H9 (cell line): ENCODE measurements at regions not wholly inside any gene's neighbourhood (a gene's known extent, or its start where the extent isn't known, plus 50 kb on each side); places are given as distances from the start of the nearest gene placed in this dataset.

Experiments
- DNase-seq: peaks from one replicate; pipeline ENCODE4 v3.0.0-alpha.2; 2017
- H2AFZ ChIP-seq: one replicate; pipeline ENCODE4 v1.6.1; 2013; ENCODE audit warnings: mild to moderate bottlenecking, low read length, control low read depth, moderate library complexity
- H2AK5ac ChIP-seq: 2 replicates; pipeline ENCODE4 v1.6.1; 2013; ENCODE audit warnings: low read length, control low read depth, mixed read lengths; ENCODE audit not compliant: insufficient read length
- H2BK120ac ChIP-seq: one replicate; pipeline ENCODE4 v1.6.1; 2013; ENCODE audit warnings: low read depth, mild to moderate bottlenecking, low read length, control low read depth, inconsistent platforms; ENCODE audit not compliant: poor library complexity, severe bottlenecking
- H2BK12ac ChIP-seq: 2 replicates; pipeline ENCODE4 v1.6.1; 2013; ENCODE audit warnings: low read length, control low read depth, mixed read lengths, low read depth; ENCODE audit not compliant: insufficient read length
- H2BK15ac ChIP-seq: 2 replicates; pipeline ENCODE4 v1.6.1; 2013; ENCODE audit warnings: low read depth, low read length, control low read depth
- H2BK20ac ChIP-seq: one replicate; pipeline ENCODE4 v1.6.1; 2013; ENCODE audit warnings: low read depth, mild to moderate bottlenecking, low read length, control low read depth, inconsistent platforms; ENCODE audit not compliant: poor library complexity, severe bottlenecking
- H2BK5ac ChIP-seq: 2 replicates; pipeline ENCODE4 v1.6.1; 2013; ENCODE audit warnings: low read length, control low read depth, mixed read lengths; ENCODE audit not compliant: insufficient read length
- H3K14ac ChIP-seq: 2 replicates; pipeline ENCODE4 v1.6.1; 2013; ENCODE audit warnings: low read length, control low read depth; ENCODE audit not compliant: insufficient read depth
- H3K18ac ChIP-seq: 2 replicates; pipeline ENCODE4 v1.6.1; 2013; ENCODE audit warnings: low read depth, mild to moderate bottlenecking, mixed read lengths, low read length, control low read depth; ENCODE audit not compliant: insufficient read length
- H3K23ac ChIP-seq: 2 replicates; pipeline ENCODE4 v1.6.1; 2013; ENCODE audit warnings: low read length, control low read depth, mixed read lengths, low read depth; ENCODE audit not compliant: insufficient read length
- H3K23me2 ChIP-seq: 2 replicates; pipeline ENCODE4 v1.6.1; 2013; ENCODE audit warnings: low read depth, mild to moderate bottlenecking, mixed read lengths, low read length, control low read depth; ENCODE audit not compliant: insufficient read length, poor library complexity, severe bottlenecking
- H3K27ac ChIP-seq: 2 replicates; pipeline ENCODE4 v1.5.1; 2013; ENCODE audit warnings: low read length, control low read depth, mixed read lengths, low read depth; ENCODE audit not compliant: insufficient read length
- H3K27me3 ChIP-seq: 2 replicates; pipeline ENCODE4 v1.6.1; 2013; ENCODE audit warnings: low read length, control low read depth, inconsistent platforms; ENCODE audit not compliant: insufficient read depth
- H3K4ac ChIP-seq: 2 replicates; pipeline ENCODE4 v1.6.1; 2013; ENCODE audit warnings: low read depth, mild to moderate bottlenecking, control low read depth, inconsistent platforms, low read length, moderate library complexity
- H3K4me1 ChIP-seq: 2 replicates; pipeline ENCODE4 v1.6.1; 2013; ENCODE audit warnings: low read length, control low read depth, inconsistent platforms; ENCODE audit not compliant: insufficient read depth
- H3K4me2 ChIP-seq: 2 replicates; pipeline ENCODE4 v1.6.1; 2013; ENCODE audit warnings: low read length, control low read depth, mixed read lengths; ENCODE audit not compliant: insufficient read length, insufficient read depth
- H3K56ac ChIP-seq: 2 replicates; pipeline ENCODE4 v1.6.1; 2013; ENCODE audit warnings: low read depth, mild to moderate bottlenecking, mixed read lengths, low read length, control low read depth; ENCODE audit not compliant: insufficient read length
- H3K79me1 ChIP-seq: 2 replicates; pipeline ENCODE4 v1.6.1; 2013; ENCODE audit warnings: low read depth, mild to moderate bottlenecking, moderate library complexity, low read length, control low read depth, inconsistent platforms; ENCODE audit not compliant: insufficient read depth, poor library complexity, severe bottlenecking
- H3K79me2 ChIP-seq: 2 replicates; pipeline ENCODE4 v1.6.1; 2013; ENCODE audit warnings: low read length, control low read depth, inconsistent platforms; ENCODE audit not compliant: insufficient read depth
- H3K9ac ChIP-seq: 2 replicates; pipeline ENCODE4 v1.6.1; 2013; ENCODE audit warnings: low read length, control low read depth, mixed read lengths; ENCODE audit not compliant: insufficient read length; ENCODE audit errors: extremely low read depth
- H3K9me3 ChIP-seq: one replicate; pipeline ENCODE4 v1.6.1; 2013; ENCODE audit warnings: low read depth, low read length, inconsistent platforms; ENCODE audit not compliant: control insufficient read depth
- H3T11ph ChIP-seq: one replicate; pipeline ENCODE4 v1.6.1; 2013; ENCODE audit warnings: mild to moderate bottlenecking, low read length, control low read depth, inconsistent platforms
- H4K20me1 ChIP-seq: one replicate; pipeline ENCODE4 v1.6.1; 2013; ENCODE audit not compliant: control insufficient read depth, insufficient read length, insufficient read depth
- H4K5ac ChIP-seq: 2 replicates; pipeline ENCODE4 v1.6.1; 2013; ENCODE audit warnings: low read depth, mild to moderate bottlenecking, mixed read lengths, low read length, control low read depth; ENCODE audit not compliant: insufficient read length
- H4K8ac ChIP-seq: replicated peaks from 2 replicates; pipeline ENCODE4 v1.6.1; 2013; ENCODE audit warnings: low read length, control low read depth, mixed read lengths, low read depth; ENCODE audit not compliant: insufficient read length
- H4K91ac ChIP-seq: 2 replicates; pipeline ENCODE4 v1.6.1; 2013; ENCODE audit warnings: low read depth, mild to moderate bottlenecking, moderate library complexity, mixed read lengths, low read length, control low read depth; ENCODE audit not compliant: insufficient read length
- H3K27ac Mint-ChIP-seq, 3 experiments: 2 replicates in 2 of 3; 3 replicates in 1 of 3; pipeline ENCODE4 v1.8.0; 2020 to 2021; ENCODE audit warnings: mixed read lengths in 3 of 3, mild to moderate bottlenecking in 1 of 3, moderate library complexity in 1 of 3
- H3K27me3 Mint-ChIP-seq: 2 replicates; pipeline ENCODE4 v1.8.0; 2021; ENCODE audit warnings: low read depth, mild to moderate bottlenecking, moderate library complexity, mixed read lengths
- H3K36me3 Mint-ChIP-seq, 3 experiments: 2 replicates in 2 of 3; 3 replicates in 1 of 3; pipeline ENCODE4 v1.8.0; 2020 to 2021; ENCODE audit warnings: low read depth in 3 of 3, mixed read lengths in 3 of 3; ENCODE audit not compliant: insufficient read depth in 1 of 3
- H3K4me1 Mint-ChIP-seq, 2 experiments: 2 replicates each; pipeline ENCODE4 v1.8.0; 2020; ENCODE audit warnings: mixed read lengths in 2 of 2
- H3K4me3 Mint-ChIP-seq, 2 experiments: 2 replicates in 1 of 2; 3 replicates in 1 of 2; pipeline ENCODE4 v1.8.0; 2020 to 2021; ENCODE audit warnings: mild to moderate bottlenecking in 2 of 2, mixed read lengths in 2 of 2, moderate library complexity in 1 of 2
- H3K9me3 Mint-ChIP-seq, 2 experiments: 2 replicates in 1 of 2; 3 replicates in 1 of 2; pipeline ENCODE4 v1.8.0; 2020; ENCODE audit warnings: mild to moderate bottlenecking in 2 of 2, mixed read lengths in 2 of 2, moderate library complexity in 1 of 2
- CTCF ChIP-seq: fragments of 200-600 bp; sonication (generic); conservative IDR thresholded peaks from 3 replicates; pipeline ENCODE4 v1.8.0; 2021; ENCODE audit warnings: antibody characterized with exemption, mild to moderate bottlenecking
- WGBS: extraction: QIAGEN DNeasy Blood & Tissue Kit; methylation state at CpG from one replicate; pipeline ENCODE4 v1.1.7; 2013; ENCODE audit warnings: missing lambda C conversion rate, low lambda C conversion rate, mixed read lengths; ENCODE audit not compliant: insufficient read length; ENCODE audit errors: extremely low coverage; 5-methylcytosine and 5-hydroxymethylcytosine counted together

GRCh38 chr10:105598207-105598606, 957.1 kb downstream of the SORCS3 start:
- no peak overlapping the region for H4K91ac ChIP-seq
- H3K27ac Mint-ChIP-seq, result no peak overlapping the region
- no peak overlapping the region for H3K4me3 Mint-ChIP-seq
- H2AFZ ChIP-seq, result no peak overlapping the region
- H2BK120ac ChIP-seq, result no peak overlapping the region
- H3K9me3 Mint-ChIP-seq, result peaks cover 4 to 5% of the 10 kb centered on the region in 2 experiments
- WGBS, result no CpG with 5 or more reads among the region's 1 CpG
- H3K27me3 ChIP-seq, result no peaks in the 10 kb centered on the region
- no peak overlapping the region for H3K56ac ChIP-seq
- no peaks in the 10 kb centered on the region for H3K4me1 Mint-ChIP-seq
- no peak overlapping the region for H3K4ac ChIP-seq
- no peaks in the 10 kb centered on the region for H3K27me3 Mint-ChIP-seq
- H4K5ac ChIP-seq, result no peak overlapping the region
- H3K23ac ChIP-seq, result no peak overlapping the region
- H3K79me2 ChIP-seq, result no peaks in the 10 kb centered on the region
- H3K27ac ChIP-seq, result no peak overlapping the region
- H3K9ac ChIP-seq, result no peak overlapping the region
- H4K8ac ChIP-seq, result no peak overlapping the region
- no peak overlapping the region for H3K14ac ChIP-seq
- no peak for DNase-seq
- no peaks in the 10 kb centered on the region for H3K79me1 ChIP-seq
- H3K18ac ChIP-seq, result no peak overlapping the region
- H2BK20ac ChIP-seq, result no peak overlapping the region
- no peak overlapping the region for H2BK12ac ChIP-seq
- H3T11ph ChIP-seq, result no peak overlapping the region
- no peaks in the 10 kb centered on the region; the same call in 1 of the 2 replicates for H3K4me1 ChIP-seq
- no peaks in the 10 kb centered on the region for H4K20me1 ChIP-seq
- no peak overlapping the region for H2AK5ac ChIP-seq
- H2BK15ac ChIP-seq, result no peak overlapping the region
- H3K36me3 Mint-ChIP-seq, result peaks cover 3 to 5% (median 4%) of the 10 kb centered on the region in 3 experiments; a peak in 6 of 7 replicates
- H2BK5ac ChIP-seq, result no peak overlapping the region
- H3K4me2 ChIP-seq, result no peak overlapping the region
- TF ChIP-seq CTCF, result no peak
- H3K9me3 ChIP-seq, result no peaks in the 10 kb centered on the region
- no peaks in the 10 kb centered on the region for H3K23me2 ChIP-seq
